GM19035 (cell line): ENCODE measurements at regions not wholly inside any gene's neighbourhood (a gene's known extent, or its start where the extent isn't known, plus 50 kb on each side); places are given as distances from the start of the nearest gene placed in this dataset.

Experiments used
- ATAC-seq: cut with Tn5 transposase; IDR thresholded peaks from one replicate; pipeline ENCODE4 v1.9.1; 2021; ENCODE audit not compliant: unreplicated experiment

DNA sequence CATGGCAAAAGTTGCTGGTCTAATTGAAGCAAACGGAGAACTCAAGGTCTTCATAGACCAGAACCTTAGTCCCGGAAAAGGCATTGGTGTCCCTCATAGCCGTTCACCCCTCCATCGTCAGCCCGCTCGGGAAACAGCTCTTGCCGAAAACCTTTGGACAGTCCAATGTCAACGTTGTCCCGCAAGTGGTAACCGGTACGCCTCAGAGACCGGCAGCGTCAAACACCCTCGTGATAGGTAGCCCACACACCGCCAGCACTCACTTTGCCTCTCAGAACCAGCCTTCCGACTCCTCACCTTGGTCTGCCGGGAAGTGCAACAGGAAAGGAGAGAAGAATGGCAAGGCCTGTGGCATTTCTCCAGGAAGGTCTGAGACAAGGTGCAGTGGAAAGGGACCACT lies 351.3 kb upstream of the CAMK1G start:
- no peak for ATAC-seq

DNA sequence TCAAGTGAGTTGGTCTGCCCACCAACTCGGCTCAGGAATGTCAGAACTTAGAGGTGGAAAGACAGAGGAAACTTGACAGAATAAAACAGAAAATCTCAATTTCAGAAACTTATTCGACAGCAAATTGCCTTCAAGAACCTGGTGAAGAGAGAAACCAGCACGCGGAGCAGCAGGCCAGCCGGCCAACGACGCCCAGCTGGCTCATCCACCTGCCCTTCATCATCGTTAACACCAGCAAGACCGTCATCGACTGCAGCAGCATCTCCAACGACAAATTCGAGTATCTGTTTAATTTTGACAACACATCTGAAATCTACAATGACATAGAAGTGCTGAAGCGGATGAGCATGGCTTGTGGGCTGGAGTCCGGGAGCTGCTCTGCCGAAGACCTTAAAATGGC lies 350.8 kb upstream of the CAMK1G start:
- no peak for ATAC-seq

DNA sequence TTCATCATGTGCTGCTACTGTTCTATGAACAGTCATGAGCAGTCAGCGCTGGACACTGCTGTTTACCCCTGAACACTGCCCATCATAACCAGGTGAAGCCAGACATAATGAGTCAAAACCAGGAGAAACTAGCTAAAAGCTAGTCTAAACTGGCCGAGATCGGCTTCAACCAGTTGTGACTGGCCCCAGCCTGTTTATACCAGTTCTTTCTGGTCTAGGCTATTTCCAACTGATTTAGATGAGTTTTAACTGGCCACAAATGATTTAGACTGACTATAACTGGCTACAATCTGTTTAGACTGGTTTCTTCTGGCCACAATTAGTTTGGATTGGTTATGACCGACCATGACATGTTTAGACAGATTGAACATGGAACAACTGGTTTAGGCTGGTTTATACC lies 348.3 kb upstream of the CAMK1G start:
- no peak for ATAC-seq

GRCh38 chr1:209238356-209238755 lies 345.2 kb upstream of the CAMK1G start:
- no peak for ATAC-seq

DNA sequence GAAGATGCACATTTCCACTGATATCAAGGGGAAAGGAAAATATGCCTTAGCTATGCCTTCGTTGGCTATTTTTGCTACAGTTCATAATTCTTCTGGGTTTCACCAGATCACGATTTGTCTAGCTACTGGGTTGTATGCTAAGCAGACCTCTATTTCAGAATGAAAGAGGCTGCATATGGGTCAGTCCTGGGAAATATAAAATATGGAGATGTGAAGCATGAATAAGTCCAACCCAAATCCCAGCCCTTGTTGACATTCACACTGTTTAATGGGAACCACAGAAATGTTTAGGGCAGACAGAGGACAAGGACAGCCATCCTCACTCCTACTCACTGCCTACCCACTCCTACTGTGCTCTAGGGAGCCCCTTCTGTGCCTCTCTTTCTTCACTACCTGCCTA lies 343.2 kb upstream of the CAMK1G start:
- no peak for ATAC-seq

DNA sequence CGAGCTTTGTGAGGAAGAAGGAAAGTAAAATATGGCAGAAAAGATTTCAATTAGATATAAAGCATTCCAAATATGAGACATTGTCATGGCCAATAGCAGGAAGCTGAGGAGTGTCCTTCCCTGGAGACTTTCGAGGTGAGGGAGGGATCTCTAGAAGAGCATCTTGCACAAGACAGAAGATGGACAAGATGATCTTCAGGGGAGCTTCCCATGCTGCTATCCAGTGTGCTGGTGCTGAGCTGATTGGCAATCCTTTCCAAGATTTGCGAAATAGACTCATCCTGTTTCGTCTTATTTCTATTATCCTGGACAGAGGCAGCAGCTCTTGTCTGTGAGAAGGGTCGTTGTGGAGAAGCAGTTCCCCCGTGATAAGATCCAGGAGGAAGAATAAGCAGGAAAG lies 342.0 kb upstream of the CAMK1G start:
- ATAC-seq: no peak

GRCh38 chr1:209248649-209249279 lies 334.8 kb upstream of the CAMK1G start:
- peak; percentile 79 for ATAC-seq

GRCh38 chr1:209249280-209249670 lies 334.2 kb upstream of the CAMK1G start:
- ATAC-seq: no peak

- ATAC-seq: no peak
Measured at GRCh38 chr1:209249785-209250440, 333.6 kb upstream of the CAMK1G start.

GRCh38 chr1:209250861-209251636 lies 332.5 kb upstream of the CAMK1G start:
- ATAC-seq: no peak

GRCh38 chr1:209256766-209257350 lies 326.7 kb upstream of the CAMK1G start:
- no peak for ATAC-seq

- ATAC-seq: no peak
Measured at GRCh38 chr1:209257454-209257853, 326.1 kb upstream of the CAMK1G start.

DNA sequence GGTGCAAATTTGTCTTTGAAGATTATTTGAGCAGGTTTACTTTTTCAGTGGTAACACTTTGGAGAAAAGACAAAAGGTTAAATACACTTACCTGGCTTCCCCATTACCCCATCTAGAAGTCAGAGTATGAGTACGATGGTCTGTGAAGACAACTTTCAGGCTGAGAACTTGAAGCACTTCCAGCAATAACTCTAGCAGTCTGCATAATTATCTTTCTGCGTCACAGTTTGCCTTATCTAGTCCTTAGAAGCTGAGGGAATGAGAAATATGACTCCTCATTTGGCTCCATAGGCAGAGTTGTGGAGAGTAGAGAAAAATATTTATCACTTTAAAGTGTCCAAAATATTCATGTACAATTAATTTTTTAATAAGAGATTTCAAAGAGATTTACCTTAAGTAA lies 323.4 kb upstream of the CAMK1G start:
- ATAC-seq: no peak

DNA sequence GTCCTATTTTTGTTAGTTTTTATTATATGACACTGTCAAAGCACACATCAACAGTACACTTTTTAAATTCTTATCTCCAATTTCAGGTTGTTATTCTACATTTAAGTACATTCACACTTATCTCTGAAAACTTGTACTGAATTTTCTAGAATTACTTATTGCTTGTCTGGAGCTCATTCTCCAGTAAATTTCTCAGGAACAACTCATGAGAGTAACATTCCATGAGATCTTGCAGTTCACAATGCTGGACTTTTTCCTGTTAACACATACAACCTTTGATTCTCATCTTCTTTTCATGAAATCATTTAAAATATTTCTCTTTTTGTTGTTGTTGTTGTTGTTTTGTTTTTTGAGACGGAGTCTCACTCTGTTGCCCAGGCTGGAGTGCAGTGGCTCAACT lies 320.9 kb upstream of the CAMK1G start:
- ATAC-seq: no peak

GRCh38 chr1:209265301-209265700 lies 318.2 kb upstream of the CAMK1G start:
- ATAC-seq: no peak

DNA sequence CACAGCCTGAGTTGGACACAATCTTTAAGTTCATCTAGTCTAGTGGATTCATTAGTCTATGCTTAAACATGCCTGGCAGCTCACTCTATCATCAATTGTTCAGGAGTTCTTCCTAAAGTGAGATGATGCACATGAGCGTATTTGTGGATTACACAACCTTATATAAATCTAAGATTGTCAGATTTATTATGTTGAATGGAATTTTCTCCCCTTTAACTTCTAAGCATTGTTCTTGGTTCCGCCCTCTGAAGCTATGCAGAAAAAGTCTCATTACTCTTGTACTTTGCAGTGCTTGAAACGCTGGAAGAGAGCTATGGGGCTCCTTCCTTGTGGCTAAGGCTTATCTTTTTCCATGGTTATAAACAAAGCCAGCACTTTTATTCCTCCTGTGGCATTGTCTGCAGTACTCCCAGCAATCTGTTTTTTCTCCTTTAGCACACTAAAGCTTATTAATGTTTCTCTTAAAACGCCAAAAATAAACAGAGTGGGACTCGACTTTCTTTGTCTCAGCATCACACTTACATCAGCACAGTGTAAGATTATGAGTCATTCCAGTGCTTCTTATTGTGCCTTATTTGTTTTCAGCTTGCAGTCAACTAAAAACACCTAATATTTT lies 316.8 kb upstream of the CAMK1G start:
- ATAC-seq: no peak

- no peak for ATAC-seq
Measured at GRCh38 chr1:209267968-209268367, 315.5 kb upstream of the CAMK1G start.

DNA sequence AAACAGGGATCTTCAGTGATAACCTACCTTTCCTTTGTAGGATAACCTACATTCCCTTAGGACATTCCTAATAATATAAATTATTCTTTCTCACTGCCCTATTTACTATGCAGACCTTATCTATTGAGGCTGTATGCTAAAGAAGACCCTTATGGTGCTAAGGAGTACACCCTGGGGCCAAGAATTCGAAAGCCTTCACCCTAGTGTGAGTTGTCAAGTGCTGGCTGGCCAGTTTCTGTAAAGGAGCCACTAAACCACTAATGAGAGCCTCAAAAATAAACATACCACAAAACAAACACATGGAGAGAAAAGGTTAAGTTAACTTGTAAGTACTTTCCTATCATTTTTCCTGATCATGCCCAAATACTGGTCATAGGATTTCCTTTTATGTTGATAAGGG lies 315.0 kb upstream of the CAMK1G start:
- no peak for ATAC-seq

GRCh38 chr1:209276321-209276720 lies 307.2 kb upstream of the CAMK1G start:
- ATAC-seq: no peak

DNA sequence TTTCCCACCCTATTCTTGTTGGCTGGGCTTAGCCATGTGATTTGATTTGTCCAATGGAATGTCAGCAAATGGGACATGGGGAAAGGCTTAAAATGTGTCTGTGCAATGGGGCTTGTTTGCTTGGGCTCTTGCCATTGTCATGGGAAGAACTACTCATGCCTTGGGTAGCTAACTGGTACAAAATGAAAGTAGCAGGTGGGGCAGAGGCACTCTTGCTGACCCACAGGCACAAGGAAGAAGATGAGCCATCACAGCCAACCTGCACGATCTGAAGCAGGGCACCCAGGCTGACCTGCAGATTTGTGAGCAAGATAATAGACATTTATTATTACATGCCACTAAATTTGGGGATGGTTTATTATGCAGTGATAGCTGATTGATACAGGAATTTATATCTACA lies 305.9 kb upstream of the CAMK1G start:
- ATAC-seq: no peak

DNA sequence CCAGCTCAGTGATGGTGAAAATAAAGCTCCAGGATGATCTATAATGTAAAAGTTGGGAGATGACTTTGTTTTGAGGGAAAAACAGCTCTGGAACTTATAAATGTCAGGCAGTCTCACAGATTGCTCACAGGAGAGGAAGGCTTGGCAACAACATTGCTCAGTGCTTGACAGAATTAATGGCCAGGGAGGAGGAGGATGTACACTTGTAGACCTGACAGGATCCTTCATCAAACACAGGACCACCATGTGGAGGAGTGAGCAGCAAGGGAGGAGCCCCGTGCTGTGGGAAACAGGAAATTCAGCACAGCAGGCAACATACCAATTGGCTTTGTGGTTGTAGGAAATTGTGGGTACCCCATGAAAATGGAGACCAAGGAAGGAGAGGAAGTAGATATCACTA lies 291.8 kb upstream of the CAMK1G start:
- no peak for ATAC-seq
